Heart left ventricle (tissue), 16 donors: ENCODE measurements at regions not wholly inside any gene's neighbourhood (a gene's known extent, or its start where the extent isn't known, plus 50 kb on each side); places are given as distances from the start of the nearest gene placed in this dataset.
"Not testable (repeated sequence)": the region's sequence is repeated elsewhere in the genome, so short reads cannot be mapped to it uniquely, and the experiment has no call there.

Source experiments
- ATAC-seq, 4 donors: fragments of 200-7000 bp; cut with Tn5 transposase; one replicate each; pipeline ENCODE4 v1.9.1; 2020 to 2022; ENCODE audit warnings: moderate library complexity in 4 of 4, mild to moderate bottlenecking in 3 of 4, moderate number of reproducible peaks in 1 of 4
- DNase-seq, 5 donors: peaks; one replicate each; pipeline ENCODE4 v3.0.0-alpha.2; 2020
- H3K27ac ChIP-seq, 12 donors: fragments of 200-600 bp; sonication (generic) in 4 of 12; one replicate each; pipeline versions ENCODE4 v1.5.0 to v1.8.0; 2016 to 2022; ENCODE audit warnings: mild to moderate bottlenecking in 2 of 12
- H3K27me3 ChIP-seq, 9 donors: fragments of 200-600 bp; sonication (generic) in 2 of 9; one replicate each; pipeline versions ENCODE4 v1.5.1 to v1.8.0; 2016 to 2022; ENCODE audit warnings: mild to moderate bottlenecking in 3 of 9
- H3K36me3 ChIP-seq, 9 donors: fragments of 200-600 bp; sonication (generic) in 2 of 9; one replicate each; pipeline versions ENCODE4 v1.5.0 to v1.8.0; 2018 to 2022; ENCODE audit warnings: mild to moderate bottlenecking in 2 of 9
- H3K4me1 ChIP-seq, 12 donors: fragments of 200-600 bp; sonication (generic) in 4 of 12; one replicate each; pipeline versions ENCODE4 v1.5.0 to v1.8.0; 2016 to 2022; ENCODE audit warnings: mild to moderate bottlenecking in 3 of 12
- H3K4me3 ChIP-seq, 12 donors: fragments of 200-600 bp; sonication (generic) in 4 of 12; one replicate each; pipeline versions ENCODE4 v1.5.0 to v1.8.0; 2017 to 2022; ENCODE audit warnings: mild to moderate bottlenecking in 9 of 12, moderate library complexity in 4 of 12
- H3K9me3 ChIP-seq, 12 donors: fragments of 200-600 bp; sonication (generic) in 4 of 12; one replicate each; pipeline versions ENCODE4 v1.5.0 to v1.8.0; 2016 to 2022; ENCODE audit warnings: mild to moderate bottlenecking in 1 of 12
- CTCF ChIP-seq, 12 donors: fragments of 200-600 bp; sonication (generic) in 4 of 12; IDR thresholded peaks; one replicate each; pipeline versions ENCODE4 v1.5.0 to v1.8.0; 2018 to 2022; ENCODE audit warnings: antibody characterized with exemption in 12 of 12, mild to moderate bottlenecking in 5 of 12
- POLR2A ChIP-seq, 2 donors: fragments of 450-650 bp; IDR thresholded peaks; one replicate each; pipeline ENCODE4 v1.6.1; 2017; ENCODE audit warnings: antibody characterized with exemption in 2 of 2, mild to moderate bottlenecking in 2 of 2, moderate library complexity in 2 of 2
- WGBS, 4 donors: extraction: QIAGEN DNeasy Blood & Tissue Kit in 2 of 4; methylation state at CpG; one replicate each; pipeline versions ENCODE4 v1.1.5 to v1.1.7; 2013 to 2018; 5-methylcytosine and 5-hydroxymethylcytosine counted together
- intact Hi-C, 10 donors: fragments of 100-400 bp; cut with DNase I; formaldehyde crosslinking; loops; one replicate each; pipeline versions ENCODE4 v1.11.1 to v1.14.2; 2022
- donor health status: ischemic (EF 13 %, LVEDD 7.1; RV severe dilation, severe dysfunction).
- donor health status: healthy with polysubstance abuse.
- donor health status: DM: no; HTN: yes; CAD: no.
- donor health status: DM: no; HTN: no; CAD: no.
- donor health status: ischemic (EF 25% LVEDD 6.9; RV normal size, moderate dysfunction).
- donor health status: ischemic (EF 25% LVEDD 5.7; RV mildly dilated, moderate dysfunction).
- donor health status: healthy.
- donor health status: DM: yes; HTN: yes; CAD: no.
- donor health status: ischemic (EF 35%, LVEDD 5.7; RV mildly dilated, moderate dysfunction).
- donor health status: nonischemic (EF 11% LVEDD 7.7; RV severe dilation, severe dysfunction).
- donor health status: DM: yes; HTN: yes; CAD: no.
- donor health status: PGD.
- donor health status: ischemic (EF 29% LVEDD 5.4; RV normal size, mild dysfunction).
- donor health status: nonischemic (EF 23%, LVEDD 6.1; RV moderate dilation, normal function).

GRCh38 chr14:71804992-71805391, 127.2 kb upstream of the RGS6 start:
- H3K9me3 ChIP-seq, result no peaks in the 10 kb centered on the region
- no peaks in the 10 kb centered on the region for H3K27me3 ChIP-seq
- DNase-seq (no peak), ATAC-seq (no peak)
- TF ChIP-seq CTCF (IDR thresholded peaks at IDR 0.05), result no peak
- TF ChIP-seq POLR2A (IDR thresholded peaks at IDR 0.05), result no peak
- H3K4me3 ChIP-seq, result no peak overlapping the region
- no peaks in the 10 kb centered on the region for H3K4me1 ChIP-seq
- no peaks in the 10 kb centered on the region for H3K36me3 ChIP-seq
- intact Hi-C loops, result no loop called here
- WGBS, 4 donors, result 82 to 94% (median 88%) methylated on average over 2 of the region's 2 CpGs
- H3K27ac ChIP-seq, result no peak overlapping the region

GRCh38 chr14:71807049-71807448, 125.2 kb upstream of the RGS6 start:
- H3K27ac ChIP-seq, ATAC-seq, DNase-seq, H3K9me3 ChIP-seq, H3K4me3 ChIP-seq, H3K36me3 ChIP-seq, intact Hi-C loops, H3K4me1 ChIP-seq, H3K27me3 ChIP-seq: not testable (repeated sequence)
- 60 to 68% (median 61%) methylated on average over 4 of the region's 4 CpGs for WGBS, 4 donors

- intact Hi-C loops, H3K4me3 ChIP-seq, DNase-seq, H3K4me1 ChIP-seq, ATAC-seq, H3K36me3 ChIP-seq, H3K9me3 ChIP-seq, H3K27ac ChIP-seq, H3K27me3 ChIP-seq: not testable (repeated sequence)
- WGBS, 4 donors, result 73 to 90% (median 83%) methylated on average over 4 of the region's 4 CpGs
Measured at GRCh38 chr14:71810800-71811199, 121.4 kb upstream of the RGS6 start.

- Histone ChIP-seq H3K27ac (no peak overlapping the region), H3K4me1 (no peaks in the 10 kb centered on the region), H3K36me3 (no peaks in the 10 kb centered on the region), H3K4me3 (no peak overlapping the region), H3K27me3 (no peaks in the 10 kb centered on the region), H3K9me3 (peaks cover 0 to 4% (median 0%) of the 10 kb centered on the region in 12 donors)
- DNase-seq (no peak), ATAC-seq (no peak)
- intact Hi-C loops, result no loop called here
- 70 to 94% (median 82%) methylated on average over 3 to 4 of the region's 4 CpGs for whole genome bisulfite sequencing, 4 donors
- TF ChIP-seq POLR2A (IDR thresholded peaks at IDR 0.05) (no peak), CTCF (IDR thresholded peaks at IDR 0.05) (no peak)
Measured at GRCh38 chr14:71812693-71813092, 119.5 kb upstream of the RGS6 start.

- intact Hi-C loops, result no loop called here
- WGBS, 4 donors, result 41 to 58% (median 49%) methylated on average over 4 of the region's 4 CpGs
Measured at GRCh38 chr14:71815110-71815509, 117.1 kb upstream of the RGS6 start.

More at GRCh38 chr14:71815110-71815509, 117.1 kb upstream of the RGS6 start:
- ATAC-seq (no peak), DNase-seq (no peak)
- Histone ChIP-seq H3K4me3 (no peak overlapping the region), H3K27me3 (no peaks in the 10 kb centered on the region), H3K27ac (no peak overlapping the region), H3K36me3 (no peaks in the 10 kb centered on the region), H3K9me3 (peaks cover 0 to 4% (median 0%) of the 10 kb centered on the region in 12 donors), H3K4me1 (no peaks in the 10 kb centered on the region)
- TF ChIP-seq POLR2A (IDR thresholded peaks at IDR 0.05), result no peak
- TF ChIP-seq CTCF (IDR thresholded peaks at IDR 0.05), result no peak
